GM04503 (cell line): ENCODE measurements at regions not wholly inside any gene's neighbourhood (a gene's known extent, or its start where the extent isn't known, plus 50 kb on each side); places are given as distances from the start of the nearest gene placed in this dataset.

Source experiments
- DNase-seq: peaks from one replicate; pipeline ENCODE4 v3.0.0-alpha.2; 2012; ENCODE audit warnings: low read depth

GRCh38 chr16:51779240-51779639 lies 628.2 kb upstream of the SALL1 start:
- no peak for DNase-seq

GRCh38 chr16:51773071-51773890 lies 622.2 kb upstream of the SALL1 start:
- no peak for DNase-seq

GRCh38 chr16:51766739-51767138 lies 615.7 kb upstream of the SALL1 start:
- DNase-seq, result no peak

GRCh38 chr16:51763072-51763661 lies 612.1 kb upstream of the SALL1 start:
- no peak for DNase-seq

GRCh38 chr16:51762081-51762996 lies 611.3 kb upstream of the SALL1 start:
- peak; percentile 13 for DNase-seq

- DNase-seq, result no peak
Measured at GRCh38 chr16:51761001-51761400, 609.9 kb upstream of the SALL1 start.

- no peak for DNase-seq
Measured at GRCh38 chr16:51759999-51760398, 608.9 kb upstream of the SALL1 start.

GRCh38 chr16:51759329-51759728 lies 608.3 kb upstream of the SALL1 start:
- DNase-seq, result no peak

- DNase-seq, result no peak
Measured at GRCh38 chr16:51757921-51758479, 606.9 kb upstream of the SALL1 start.

- DNase-seq, result no peak
Measured at GRCh38 chr16:51757505-51757904, 606.4 kb upstream of the SALL1 start.

- no peak for DNase-seq
Measured at GRCh38 chr16:51757124-51757470, 606.0 kb upstream of the SALL1 start.

- DNase-seq, result no peak
Measured at GRCh38 chr16:51756447-51757123, 605.5 kb upstream of the SALL1 start.

GRCh38 chr16:51755577-51756355 lies 604.7 kb upstream of the SALL1 start:
- no peak for DNase-seq

- no peak for DNase-seq
Measured at GRCh38 chr16:51755039-51755501, 604.0 kb upstream of the SALL1 start.

- no peak for DNase-seq
Measured at GRCh38 chr16:51753467-51754127, 602.5 kb upstream of the SALL1 start.

GRCh38 chr16:51752438-51752995 lies 601.4 kb upstream of the SALL1 start:
- DNase-seq, result no peak

- no peak for DNase-seq
Measured at GRCh38 chr16:51747329-51747728, 596.3 kb upstream of the SALL1 start.

GRCh38 chr16:51734220-51734619 lies 583.1 kb upstream of the SALL1 start:
- no peak for DNase-seq

GRCh38 chr16:51733181-51733580 lies 582.1 kb upstream of the SALL1 start:
- DNase-seq, result no peak

GRCh38 chr16:51731160-51731559 lies 580.1 kb upstream of the SALL1 start:
- DNase-seq, result no peak
